Adrenal gland (tissue), 9 donors: ENCODE measurements at regions not wholly inside any gene's neighbourhood (a gene's known extent, or its start where the extent isn't known, plus 50 kb on each side); places are given as distances from the start of the nearest gene placed in this dataset.

ENCODE experiments used
- DNase-seq, 7 donors: peaks; one replicate each; pipeline ENCODE4 v3.0.0-alpha.2; 2019 to 2020
- H3K27ac ChIP-seq, 5 donors: fragments of 200-600 bp; sonication (generic) in 4 of 5; 1 replicate in 3 of 5; 2 replicates in 2 of 5; pipeline versions ENCODE4 v1.5.1 to v1.8.0; 2016 to 2020; ENCODE audit warnings: mild to moderate bottlenecking in 1 of 5
- H3K27me3 ChIP-seq: fragments of 200-600 bp; 2 replicates; pipeline ENCODE4 v1.8.0; 2021
- H3K36me3 ChIP-seq, 2 donors: fragments of 200-600 bp; replicated peaks in 1 of 2; 1 replicate in 1 of 2; 2 replicates in 1 of 2; pipeline versions ENCODE4 v1.5.1 to v1.8.0; 2018 to 2022
- H3K4me1 ChIP-seq, 2 donors: fragments of 200-600 bp; replicated peaks in 1 of 2; 1 replicate in 1 of 2; 2 replicates in 1 of 2; pipeline versions ENCODE4 v1.5.1 to v1.8.0; 2018 to 2021
- H3K4me3 ChIP-seq, 4 donors: fragments of 200-600 bp; sonication (generic) in 3 of 4; one replicate each; pipeline ENCODE4 v1.5.1; 2016 to 2018
- H3K9me3 ChIP-seq, 3 donors: fragments of 200-600 bp; sonication (generic) in 1 of 3; replicated peaks in 1 of 3; 1 replicate in 2 of 3; 2 replicates in 1 of 3; pipeline versions ENCODE4 v1.5.1 to v1.8.0; 2016 to 2021
- CTCF ChIP-seq, 6 experiments: fragments of 450-650 bp in 4 of 6; fragments of 200-600 bp in 2 of 6; sonication (generic) in 1 of 6; IDR thresholded peaks; 1 replicate in 5 of 6; 2 replicates in 1 of 6; pipeline versions ENCODE4 v1.5.1 to v1.8.0; 2016 to 2021; ENCODE audit warnings: antibody characterized with exemption in 6 of 6, mild to moderate bottlenecking in 2 of 6, moderate library complexity in 1 of 6
- POLR2A ChIP-seq, 2 donors: fragments of 450-650 bp; IDR thresholded peaks; one replicate each; pipeline ENCODE4 v1.6.1; 2017; ENCODE audit warnings: antibody characterized with exemption in 2 of 2, mild to moderate bottlenecking in 2 of 2, moderate library complexity in 1 of 2
- whole genome bisulfite sequencing, 4 donors: extraction: QIAGEN DNeasy Blood & Tissue Kit in 2 of 4; methylation state at CpG; one replicate each; pipeline versions ENCODE4 v1.1.5 to v1.1.7; 2013 to 2017; 5-methylcytosine and 5-hydroxymethylcytosine counted together
- intact Hi-C, 2 donors: fragments of 100-400 bp; cut with DNase I; formaldehyde crosslinking; loops; one replicate each; pipeline versions ENCODE4 v1.14.1 to v1.15.0; 2022 to 2023
- donor health status: healthy with polysubstance abuse.
- donor health status: Bipolar disorder and iron deficiency.
- donor health status: DM: yes; HTN: yes; CAD: no.
- donor health status: DM: no; HTN: no; CAD: no.
- donor health status: DM: no; HTN: no; CAD: no.

DNA sequence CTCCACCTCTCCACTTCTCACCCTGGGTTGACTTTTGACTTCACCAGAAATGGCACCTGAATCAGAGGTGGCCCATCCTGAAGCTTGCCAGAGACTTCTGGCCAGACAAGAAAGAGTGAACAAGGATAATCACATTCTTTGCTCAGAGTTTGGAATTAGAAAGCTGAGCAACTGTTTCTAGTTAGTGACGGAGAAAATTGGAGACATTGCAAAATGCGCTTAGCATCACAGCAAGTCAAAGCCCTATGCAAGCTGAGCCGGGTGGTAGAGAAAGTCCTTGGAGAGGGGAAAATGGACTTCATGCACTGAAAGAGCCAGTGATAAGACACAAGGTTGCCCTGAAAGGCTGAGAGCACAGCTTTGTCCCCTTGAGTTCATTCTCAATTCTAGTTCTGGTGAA is 161.8 kb downstream of the PAH start:
- Histone ChIP-seq H3K36me3 (no peaks in the 10 kb centered on the region), H3K27me3 (no peaks in the 10 kb centered on the region), H3K9me3 (no peaks in the 10 kb centered on the region), H3K4me1 (peaks cover 0 to 12% of the 10 kb centered on the region in 2 donors), H3K4me3 (no peak overlapping the region), H3K27ac (no peak overlapping the region)
- no peak for TF ChIP-seq CTCF (IDR thresholded peaks at IDR 0.05)
- TF ChIP-seq POLR2A (IDR thresholded peaks at IDR 0.05), result no peak
- no peak for DNase-seq
- WGBS, 4 donors, result 68 to 82% (median 76%) methylated on average over 3 of the region's 3 CpGs
- intact Hi-C loops, result no loop called here

- no peaks in the 10 kb centered on the region for H3K27me3 ChIP-seq
- TF ChIP-seq POLR2A (IDR thresholded peaks at IDR 0.05) (no peak), CTCF (IDR thresholded peaks at IDR 0.05) (no peak)
- WGBS, 4 donors, result 56 to 75% (median 66%) methylated on average over 2 of the region's 2 CpGs
- no peaks in the 10 kb centered on the region for H3K36me3 ChIP-seq
- peaks cover 0 to 3% of the 10 kb centered on the region in 2 donors for H3K4me1 ChIP-seq
- H3K9me3 ChIP-seq, result no peaks in the 10 kb centered on the region
- intact Hi-C loops, result no loop called here
- no peak overlapping the region for H3K4me3 ChIP-seq
- DNase-seq, result no peak
- H3K27ac ChIP-seq, result no peak overlapping the region
Measured at GRCh38 chr12:102753802-102754201, 163.2 kb downstream of the PAH start.

DNA sequence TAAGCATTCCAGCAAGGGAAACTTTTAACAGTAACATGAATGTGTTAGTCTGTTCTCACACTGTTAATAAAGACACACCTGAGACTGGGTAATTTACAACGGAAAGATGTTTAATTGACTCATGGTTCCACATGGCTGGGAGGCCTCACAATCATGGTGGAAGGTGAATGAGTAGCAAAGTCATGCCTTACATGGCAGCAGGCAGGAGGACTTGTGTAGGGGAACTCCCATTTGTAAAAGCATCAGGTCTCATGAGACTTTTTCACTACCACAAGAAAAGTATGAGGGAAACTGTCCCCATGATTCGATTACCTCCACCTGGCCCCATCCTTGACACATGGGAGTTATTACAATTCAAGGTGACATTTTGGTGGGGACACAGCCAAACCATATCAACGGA is 168.3 kb downstream of the PAH start:
- Histone ChIP-seq H3K27ac (no peak overlapping the region), H3K9me3 (no peaks in the 10 kb centered on the region), H3K4me1 (no peaks in the 10 kb centered on the region), H3K27me3 (no peaks in the 10 kb centered on the region), H3K4me3 (no peak overlapping the region), H3K36me3 (no peaks in the 10 kb centered on the region)
- no peak for TF ChIP-seq POLR2A (IDR thresholded peaks at IDR 0.05)
- no peak for TF ChIP-seq CTCF (IDR thresholded peaks at IDR 0.05)
- WGBS, 4 donors, result 82 to 94% (median 85%) methylated on average over 2 to 3 of the region's 3 CpGs
- DNase-seq, result no peak
- intact Hi-C loops, result no loop called here

GRCh38 chr12:102746963-102747362 is 170.1 kb downstream of the PAH start:
- no peak for DNase-seq
- no peak overlapping the region for H3K27ac ChIP-seq
- no peaks in the 10 kb centered on the region for H3K36me3 ChIP-seq
- intact Hi-C loops, result no loop called here
- no peaks in the 10 kb centered on the region for H3K27me3 ChIP-seq
- WGBS, 4 donors, result 58 to 77% (median 69%) methylated on average over 4 of the region's 4 CpGs
- no peaks in the 10 kb centered on the region for H3K4me1 ChIP-seq
- H3K9me3 ChIP-seq, result no peaks in the 10 kb centered on the region
- no peak overlapping the region for H3K4me3 ChIP-seq
- no peak for TF ChIP-seq POLR2A (IDR thresholded peaks at IDR 0.05)
- TF ChIP-seq CTCF (IDR thresholded peaks at IDR 0.05), result no peak
